ENCODE measurements at regions not wholly inside any gene's neighbourhood (a gene's known extent, or its start where the extent isn't known, plus 50 kb on each side); places are given as distances from the start of the nearest gene placed in this dataset.

- no peak overlapping the region for H3K4me3 ChIP-seq (ENCODE audit: low read length)
- H3K9me2 ChIP-seq (replicated peaks; ENCODE audit: insufficient read depth, low read length), result no peaks in the 10 kb centered on the region
- no peaks in the 10 kb centered on the region for H3K4me1 ChIP-seq (ENCODE audit: low read length)
- H3F3A ChIP-seq (ENCODE audit: insufficient read depth, low read length), result no peaks in the 10 kb centered on the region
- H2AFZ ChIP-seq (ENCODE audit: low read length), result no peak overlapping the region
- no peaks in the 10 kb centered on the region for H3K27me3 ChIP-seq (replicated peaks; ENCODE audit: insufficient read depth, low read length)
- DNase-seq, result no peak
- TF ChIP-seq EZH2 (optimal IDR thresholded peaks at IDR 0.05; ENCODE audit: low read depth, low read length) (no peak), CTCF (IDR thresholded peaks at IDR 0.05; ENCODE audit: low read length) (no peak), EZH2phosphoT487 (IDR thresholded peaks at IDR 0.05; ENCODE audit: low read length) (no peak)
- H3K79me2 ChIP-seq (ENCODE audit: low read length), result no peaks in the 10 kb centered on the region
- H3K36me3 ChIP-seq (replicated peaks; ENCODE audit: insufficient read depth, low read length), result no peaks in the 10 kb centered on the region
- no peak overlapping the region for H3K4me2 ChIP-seq (ENCODE audit: low read depth, low read length)
- H3K27ac ChIP-seq (ENCODE audit: low read length), result no peak overlapping the region
- H3K9me3 ChIP-seq (replicated peaks; ENCODE audit: insufficient read depth, low read length), result no peaks in the 10 kb centered on the region
- no peak overlapping the region for H3K9ac ChIP-seq (ENCODE audit: low read length)
- H4K20me1 ChIP-seq (ENCODE audit: insufficient read depth, low read length), result no peaks in the 10 kb centered on the region
Measured at GRCh38 chr13:108496362-108497210, 132.8 kb upstream of the MYO16 start.

GRCh38 chr13:108500711-108501110 lies 128.7 kb upstream of the MYO16 start:
- Histone ChIP-seq H3K4me1 (ENCODE audit: low read length) (no peaks in the 10 kb centered on the region), H3K79me2 (ENCODE audit: low read length) (no peaks in the 10 kb centered on the region), H4K20me1 (ENCODE audit: insufficient read depth, low read length) (no peaks in the 10 kb centered on the region), H3K36me3 (replicated peaks; ENCODE audit: insufficient read depth, low read length) (no peaks in the 10 kb centered on the region), H3K4me3 (ENCODE audit: low read length) (no peak overlapping the region), H3K4me2 (ENCODE audit: low read depth, low read length) (no peak overlapping the region), H3K9me3 (replicated peaks; ENCODE audit: insufficient read depth, low read length) (no peaks in the 10 kb centered on the region), H3K27ac (ENCODE audit: low read length) (no peak overlapping the region), H3K9ac (ENCODE audit: low read length) (no peak overlapping the region), H3F3A (ENCODE audit: insufficient read depth, low read length) (no peaks in the 10 kb centered on the region), H3K27me3 (replicated peaks; ENCODE audit: insufficient read depth, low read length) (no peaks in the 10 kb centered on the region), H3K9me2 (replicated peaks; ENCODE audit: insufficient read depth, low read length) (no peaks in the 10 kb centered on the region), H2AFZ (ENCODE audit: low read length) (no peak overlapping the region)
- TF ChIP-seq CTCF (IDR thresholded peaks at IDR 0.05; ENCODE audit: low read length), result no peak
- TF ChIP-seq EZH2 (optimal IDR thresholded peaks at IDR 0.05; ENCODE audit: low read depth, low read length), result no peak
- TF ChIP-seq EZH2phosphoT487 (IDR thresholded peaks at IDR 0.05; ENCODE audit: low read length), result no peak
- no peak for DNase-seq

GRCh38 chr13:108508263-108508662 lies 121.1 kb upstream of the MYO16 start:
- peak; percentile 7; the same call in 1 of the 2 replicates for TF ChIP-seq CTCF (IDR thresholded peaks at IDR 0.05; ENCODE audit: low read length)
- TF ChIP-seq EZH2phosphoT487 (IDR thresholded peaks at IDR 0.05; ENCODE audit: low read length), result no peak
- TF ChIP-seq EZH2 (optimal IDR thresholded peaks at IDR 0.05; ENCODE audit: low read depth, low read length), result no peak
- no peak overlapping the region for H2AFZ ChIP-seq (ENCODE audit: low read length)
- no peaks in the 10 kb centered on the region for H3K79me2 ChIP-seq (ENCODE audit: low read length)
- H3K4me1 ChIP-seq (ENCODE audit: low read length), result no peaks in the 10 kb centered on the region
- H3K36me3 ChIP-seq (replicated peaks; ENCODE audit: insufficient read depth, low read length), result no peaks in the 10 kb centered on the region
- no peak overlapping the region for H3K4me2 ChIP-seq (ENCODE audit: low read depth, low read length)
- H3K27me3 ChIP-seq (replicated peaks; ENCODE audit: insufficient read depth, low read length), result no peaks in the 10 kb centered on the region
- no peaks in the 10 kb centered on the region for H3K9me3 ChIP-seq (replicated peaks; ENCODE audit: insufficient read depth, low read length)
- H4K20me1 ChIP-seq (ENCODE audit: insufficient read depth, low read length), result no peaks in the 10 kb centered on the region
- H3K27ac ChIP-seq (ENCODE audit: low read length), result no peak overlapping the region
- no peaks in the 10 kb centered on the region for H3F3A ChIP-seq (ENCODE audit: insufficient read depth, low read length)
- H3K4me3 ChIP-seq (ENCODE audit: low read length), result no peak overlapping the region
- H3K9ac ChIP-seq (ENCODE audit: low read length), result no peak overlapping the region
- no peaks in the 10 kb centered on the region for H3K9me2 ChIP-seq (replicated peaks; ENCODE audit: insufficient read depth, low read length)
- DNase-seq, result no peak

Data from MM.1S (cell line).